ENCODE measurements at regions not wholly inside any gene's neighbourhood (a gene's known extent, or its start where the extent isn't known, plus 50 kb on each side); places are given as distances from the start of the nearest gene placed in this dataset.

DNA sequence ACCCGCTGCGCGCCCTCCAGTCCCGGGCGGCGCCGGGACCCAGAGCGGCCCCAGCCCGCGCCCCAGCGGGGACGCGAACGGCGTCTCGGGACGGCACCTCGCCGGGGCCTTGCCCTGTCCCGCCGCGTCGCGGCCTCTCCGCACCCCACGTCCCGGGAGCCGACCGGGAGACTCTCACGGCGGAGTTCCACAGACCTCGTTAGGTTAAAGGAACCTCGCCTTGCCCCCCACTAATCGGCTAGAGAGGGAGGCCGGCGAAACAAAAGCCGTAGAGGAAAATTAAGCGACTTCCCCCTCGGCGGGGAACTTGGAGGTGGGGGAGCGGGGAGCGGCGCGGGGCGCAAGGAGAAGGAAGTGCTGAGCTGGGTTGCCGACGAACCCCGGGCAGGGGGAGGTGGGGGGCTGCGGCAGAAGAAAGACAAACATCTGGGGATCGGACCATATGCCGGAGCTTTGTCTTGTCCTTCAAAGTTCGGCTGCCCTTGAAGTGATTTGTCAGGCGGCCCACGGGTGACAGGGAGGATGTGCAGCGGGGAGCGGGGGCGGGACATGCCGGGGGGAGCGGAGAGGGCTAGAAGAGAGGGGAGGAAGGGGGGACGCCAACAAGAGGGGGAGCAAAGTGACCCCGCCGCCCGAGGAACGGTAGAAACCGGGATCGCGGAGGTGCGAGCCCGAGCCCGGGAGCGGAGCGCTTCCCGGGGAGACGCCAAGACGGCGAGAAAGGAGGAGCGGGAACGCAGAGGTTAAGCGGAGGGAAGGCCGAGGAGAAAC, 120.0 kb upstream of the RRP15 start:
- Histone ChIP-seq H3K4me3 (ENCODE audit: insufficient read depth, low read depth, low read length, poor library complexity, severe bottlenecking) (peak overlapping the region; percentile 55), H3K27ac (ENCODE audit: insufficient read depth, low read length, poor library complexity, severe bottlenecking) (no peak overlapping the region), H3K9me3 (ENCODE audit: control insufficient read depth, low read length) (no peaks in the 10 kb centered on the region), H3K36me3 (ENCODE audit: control insufficient read depth, insufficient read depth, low read length) (no peaks in the 10 kb centered on the region), H3K27me3 (replicated peaks; ENCODE audit: control insufficient read depth, insufficient read depth, low read length, poor library complexity, severe bottlenecking) (peaks cover 17% of the 10 kb centered on the region), H3K4me1 (ENCODE audit: control insufficient read depth, insufficient read depth, low read length, poor library complexity, severe bottlenecking) (peaks cover 8% of the 10 kb centered on the region)
- DNase-seq: no peak

DNA sequence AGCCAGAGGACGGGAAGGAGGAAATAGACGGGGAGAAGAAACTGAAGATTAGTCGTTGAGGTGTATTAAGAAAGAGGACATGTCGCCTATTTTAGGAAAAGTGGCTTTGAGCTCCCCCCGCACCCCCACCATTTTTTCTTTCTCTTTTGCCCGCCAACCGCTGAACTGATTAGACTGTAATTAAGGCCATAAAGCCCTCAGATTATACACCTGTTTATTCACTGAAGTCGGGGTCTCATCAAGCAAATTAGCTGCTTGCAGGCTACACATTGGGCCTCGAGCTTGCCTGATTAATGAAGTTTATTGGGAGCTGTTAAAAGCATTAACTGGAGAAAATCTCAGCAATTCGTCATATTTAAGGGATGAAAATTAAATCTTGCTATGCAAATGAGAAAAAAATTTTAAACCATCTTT, 119.4 kb upstream of the RRP15 start:
- H3K36me3 ChIP-seq (ENCODE audit: control insufficient read depth, insufficient read depth, low read length): no peaks in the 10 kb centered on the region
- DNase-seq: no peak
- H3K4me3 ChIP-seq (ENCODE audit: insufficient read depth, low read depth, low read length, poor library complexity, severe bottlenecking): peak overlapping the region; percentile 55
- H3K4me1 ChIP-seq (ENCODE audit: control insufficient read depth, insufficient read depth, low read length, poor library complexity, severe bottlenecking): peaks cover 8% of the 10 kb centered on the region
- H3K27me3 ChIP-seq (replicated peaks; ENCODE audit: control insufficient read depth, insufficient read depth, low read length, poor library complexity, severe bottlenecking): peaks cover 17% of the 10 kb centered on the region
- no peaks in the 10 kb centered on the region for H3K9me3 ChIP-seq (ENCODE audit: control insufficient read depth, low read length)
- H3K27ac ChIP-seq (ENCODE audit: insufficient read depth, low read length, poor library complexity, severe bottlenecking): no peak overlapping the region

DNA sequence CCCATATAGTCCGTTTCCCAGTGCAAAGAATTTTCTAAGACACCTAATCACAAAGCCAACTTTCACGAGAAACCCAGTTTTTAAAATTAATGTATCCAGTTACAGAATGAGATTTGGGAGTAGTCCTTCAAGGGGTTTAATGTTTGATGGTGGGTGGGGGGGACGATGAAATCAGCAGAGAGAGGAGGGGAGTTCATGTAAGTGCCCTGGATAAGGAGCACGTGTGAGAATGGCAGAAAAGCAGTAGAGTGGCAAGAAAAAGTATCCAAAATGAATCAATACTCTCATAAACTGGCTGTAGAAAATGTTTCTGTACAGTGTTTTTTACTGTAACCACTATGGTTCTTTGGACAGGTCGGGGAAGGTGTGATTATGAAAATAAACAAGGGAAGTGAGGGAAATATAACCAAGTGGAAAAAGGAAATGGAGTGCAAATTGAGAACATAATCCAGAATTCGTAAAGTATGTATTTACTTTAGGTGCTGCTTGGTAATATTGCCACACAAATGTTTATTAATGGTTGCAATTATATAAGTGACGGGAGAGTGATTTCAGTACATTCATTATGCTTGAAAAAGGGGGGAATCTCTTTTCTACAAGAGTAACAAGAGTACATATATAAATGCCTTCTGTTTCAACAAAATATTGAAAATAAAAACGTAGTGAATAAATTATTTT, 118.7 kb upstream of the RRP15 start:
- peaks cover 8% of the 10 kb centered on the region for H3K4me1 ChIP-seq (ENCODE audit: control insufficient read depth, insufficient read depth, low read length, poor library complexity, severe bottlenecking)
- H3K27me3 ChIP-seq (replicated peaks; ENCODE audit: control insufficient read depth, insufficient read depth, low read length, poor library complexity, severe bottlenecking): peaks cover 17% of the 10 kb centered on the region
- H3K4me3 ChIP-seq (ENCODE audit: insufficient read depth, low read depth, low read length, poor library complexity, severe bottlenecking): no peak overlapping the region
- DNase-seq: no peak
- no peaks in the 10 kb centered on the region for H3K36me3 ChIP-seq (ENCODE audit: control insufficient read depth, insufficient read depth, low read length)
- no peak overlapping the region for H3K27ac ChIP-seq (ENCODE audit: insufficient read depth, low read length, poor library complexity, severe bottlenecking)
- no peaks in the 10 kb centered on the region for H3K9me3 ChIP-seq (ENCODE audit: control insufficient read depth, low read length)

DNA sequence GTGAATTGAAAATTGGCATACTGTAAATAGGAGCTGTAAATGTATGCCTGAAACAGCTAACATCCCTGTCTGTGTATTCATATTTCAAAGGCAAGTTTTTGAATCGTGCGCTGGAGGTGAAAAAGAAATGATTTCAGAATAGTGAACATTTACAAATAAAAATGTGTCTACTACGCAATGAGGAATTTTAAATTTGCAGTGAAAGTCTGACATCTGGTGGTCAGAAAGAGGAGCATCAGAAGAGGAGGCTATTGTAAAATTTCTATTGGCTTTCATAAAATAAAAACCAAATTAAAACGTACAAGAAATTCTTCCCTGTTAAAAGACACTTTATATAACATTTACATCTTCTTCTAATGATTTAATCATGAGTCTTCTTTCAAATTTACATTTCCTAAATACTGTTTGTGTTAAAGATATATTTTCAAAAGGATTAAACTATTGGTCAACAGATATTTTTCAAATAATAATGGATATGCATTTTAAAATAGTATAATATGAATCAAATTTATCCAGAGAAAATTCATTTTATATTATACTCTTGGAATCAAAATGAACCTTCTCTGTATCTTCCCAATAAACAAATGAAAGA, 113.7 kb upstream of the RRP15 start:
- Histone ChIP-seq H3K27me3 (replicated peaks; ENCODE audit: control insufficient read depth, insufficient read depth, low read length, poor library complexity, severe bottlenecking) (no peaks in the 10 kb centered on the region), H3K4me1 (ENCODE audit: control insufficient read depth, insufficient read depth, low read length, poor library complexity, severe bottlenecking) (no peaks in the 10 kb centered on the region), H3K36me3 (ENCODE audit: control insufficient read depth, insufficient read depth, low read length) (no peaks in the 10 kb centered on the region), H3K27ac (ENCODE audit: insufficient read depth, low read length, poor library complexity, severe bottlenecking) (no peak overlapping the region), H3K9me3 (ENCODE audit: control insufficient read depth, low read length) (no peaks in the 10 kb centered on the region), H3K4me3 (ENCODE audit: insufficient read depth, low read depth, low read length, poor library complexity, severe bottlenecking) (no peak overlapping the region)
- no peak for DNase-seq

DNA sequence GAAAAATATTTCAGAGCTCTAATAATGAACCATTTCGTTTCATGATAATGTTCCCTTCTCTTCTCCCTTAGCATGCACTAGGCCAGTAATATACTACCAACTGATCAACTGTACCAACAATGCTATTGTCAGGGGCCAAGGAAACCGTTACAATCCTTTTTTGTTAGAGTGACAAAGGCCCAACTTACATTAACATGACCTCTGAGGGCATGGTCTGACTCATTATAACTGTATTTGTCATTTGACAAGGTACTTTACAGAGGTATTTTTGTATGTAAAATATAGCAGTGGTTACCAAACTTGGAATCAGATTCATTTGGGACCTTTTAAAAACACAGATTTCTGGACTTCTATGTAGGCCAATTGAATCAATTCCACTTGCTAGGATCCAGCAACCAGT, 102.6 kb upstream of the RRP15 start:
- DNase-seq: no peak
- H3K4me3 ChIP-seq (ENCODE audit: insufficient read depth, low read depth, low read length, poor library complexity, severe bottlenecking): no peak overlapping the region
- no peaks in the 10 kb centered on the region for H3K27me3 ChIP-seq (replicated peaks; ENCODE audit: control insufficient read depth, insufficient read depth, low read length, poor library complexity, severe bottlenecking)
- no peak overlapping the region for H3K27ac ChIP-seq (ENCODE audit: insufficient read depth, low read length, poor library complexity, severe bottlenecking)
- H3K36me3 ChIP-seq (ENCODE audit: control insufficient read depth, insufficient read depth, low read length): no peaks in the 10 kb centered on the region
- no peaks in the 10 kb centered on the region for H3K9me3 ChIP-seq (ENCODE audit: control insufficient read depth, low read length)
- no peaks in the 10 kb centered on the region for H3K4me1 ChIP-seq (ENCODE audit: control insufficient read depth, insufficient read depth, low read length, poor library complexity, severe bottlenecking)

DNA sequence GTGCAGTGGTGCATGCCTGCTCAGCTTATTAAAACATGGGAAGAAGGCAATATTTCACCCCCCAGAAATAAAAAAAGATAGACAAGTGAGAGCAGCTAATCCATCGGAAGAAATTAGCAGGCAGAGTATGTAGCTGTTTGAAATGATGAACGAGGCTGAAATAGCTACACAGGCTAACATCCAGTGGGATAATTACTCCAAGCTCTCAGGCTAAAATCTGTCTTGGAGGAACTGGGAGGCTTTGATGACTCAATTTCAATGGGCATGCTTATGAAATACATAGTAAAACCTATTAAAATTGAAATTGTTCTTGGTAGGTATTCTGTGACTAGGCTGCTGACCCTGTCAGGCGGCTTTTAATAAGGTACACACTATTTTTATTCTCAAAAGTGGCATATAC, 84.1 kb upstream of the RRP15 start:
- H3K4me3 ChIP-seq (ENCODE audit: insufficient read depth, low read depth, low read length, poor library complexity, severe bottlenecking): no peak overlapping the region
- no peaks in the 10 kb centered on the region for H3K4me1 ChIP-seq (ENCODE audit: control insufficient read depth, insufficient read depth, low read length, poor library complexity, severe bottlenecking)
- H3K27ac ChIP-seq (ENCODE audit: insufficient read depth, low read length, poor library complexity, severe bottlenecking): no peak overlapping the region
- no peak for DNase-seq
- H3K36me3 ChIP-seq (ENCODE audit: control insufficient read depth, insufficient read depth, low read length): no peaks in the 10 kb centered on the region
- no peaks in the 10 kb centered on the region for H3K9me3 ChIP-seq (ENCODE audit: control insufficient read depth, low read length)
- no peaks in the 10 kb centered on the region for H3K27me3 ChIP-seq (replicated peaks; ENCODE audit: control insufficient read depth, insufficient read depth, low read length, poor library complexity, severe bottlenecking)

DNA sequence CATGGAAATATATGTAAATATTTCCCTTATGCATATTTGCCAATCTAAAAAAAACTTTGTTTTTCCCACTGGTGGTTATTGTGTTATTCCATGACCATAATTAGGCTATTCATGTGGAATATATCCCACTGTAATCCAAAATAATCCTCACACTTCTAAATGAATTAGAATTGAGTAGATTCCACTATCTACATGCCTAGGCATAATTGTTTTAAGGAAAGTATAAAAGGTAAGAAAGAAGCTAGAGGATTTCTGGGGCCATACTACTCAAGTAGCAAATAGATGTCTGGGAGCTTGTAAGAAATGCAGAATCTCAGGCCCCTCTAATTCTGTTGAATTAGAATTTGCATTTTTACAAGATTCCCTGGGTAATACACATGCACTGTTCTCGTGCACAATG, 83.5 kb upstream of the RRP15 start:
- no peaks in the 10 kb centered on the region for H3K27me3 ChIP-seq (replicated peaks; ENCODE audit: control insufficient read depth, insufficient read depth, low read length, poor library complexity, severe bottlenecking)
- H3K27ac ChIP-seq (ENCODE audit: insufficient read depth, low read length, poor library complexity, severe bottlenecking): no peak overlapping the region
- DNase-seq: no peak
- H3K4me3 ChIP-seq (ENCODE audit: insufficient read depth, low read depth, low read length, poor library complexity, severe bottlenecking): no peak overlapping the region
- no peaks in the 10 kb centered on the region for H3K9me3 ChIP-seq (ENCODE audit: control insufficient read depth, low read length)
- no peaks in the 10 kb centered on the region for H3K4me1 ChIP-seq (ENCODE audit: control insufficient read depth, insufficient read depth, low read length, poor library complexity, severe bottlenecking)
- no peaks in the 10 kb centered on the region for H3K36me3 ChIP-seq (ENCODE audit: control insufficient read depth, insufficient read depth, low read length)

DNA sequence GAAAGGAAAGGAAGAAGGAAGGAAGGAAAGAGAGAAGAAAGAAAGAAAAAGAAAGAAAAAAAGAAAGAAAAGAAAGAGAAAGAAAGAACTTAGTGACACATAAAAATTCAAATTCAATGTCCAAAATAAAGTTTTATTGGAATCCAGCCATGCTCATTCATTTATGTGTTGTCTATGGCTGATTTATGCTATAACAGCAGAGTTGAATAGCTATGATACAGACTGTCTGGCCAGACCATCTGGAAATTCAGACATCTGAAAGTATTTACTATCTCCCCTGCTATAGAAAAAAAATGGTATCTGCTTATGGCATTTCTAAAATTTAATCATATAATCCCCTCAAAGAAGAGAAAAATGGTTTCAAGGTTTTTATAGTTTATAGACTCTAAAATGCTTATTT, 79.4 kb upstream of the RRP15 start:
- Histone ChIP-seq H3K36me3 (ENCODE audit: control insufficient read depth, insufficient read depth, low read length) (no peaks in the 10 kb centered on the region), H3K4me3 (ENCODE audit: insufficient read depth, low read depth, low read length, poor library complexity, severe bottlenecking) (no peak overlapping the region), H3K27me3 (replicated peaks; ENCODE audit: control insufficient read depth, insufficient read depth, low read length, poor library complexity, severe bottlenecking) (no peaks in the 10 kb centered on the region), H3K27ac (ENCODE audit: insufficient read depth, low read length, poor library complexity, severe bottlenecking) (no peak overlapping the region), H3K9me3 (ENCODE audit: control insufficient read depth, low read length) (no peaks in the 10 kb centered on the region), H3K4me1 (ENCODE audit: control insufficient read depth, insufficient read depth, low read length, poor library complexity, severe bottlenecking) (no peaks in the 10 kb centered on the region)
- DNase-seq: no peak

DNA sequence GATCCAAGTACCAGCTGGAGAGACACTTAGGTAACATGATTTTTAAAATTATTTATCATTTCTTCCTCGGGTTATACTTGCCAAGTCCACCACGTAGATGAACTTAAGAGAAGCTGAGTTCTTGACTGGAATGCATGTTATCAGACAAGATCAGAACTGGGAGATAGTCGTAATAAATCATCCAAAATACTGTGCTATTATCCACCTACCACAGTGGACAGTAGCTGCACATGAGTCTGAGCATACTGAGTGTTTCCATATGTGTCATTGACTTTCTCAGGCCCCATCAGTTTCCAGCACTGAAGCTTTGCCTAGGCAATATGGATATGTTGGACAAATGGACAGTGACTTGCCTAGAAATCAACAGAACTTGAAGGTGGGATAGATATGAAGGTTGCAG, 77.9 kb upstream of the RRP15 start:
- Histone ChIP-seq H3K9me3 (ENCODE audit: control insufficient read depth, low read length) (no peaks in the 10 kb centered on the region), H3K36me3 (ENCODE audit: control insufficient read depth, insufficient read depth, low read length) (no peaks in the 10 kb centered on the region), H3K27ac (ENCODE audit: insufficient read depth, low read length, poor library complexity, severe bottlenecking) (no peak overlapping the region), H3K27me3 (replicated peaks; ENCODE audit: control insufficient read depth, insufficient read depth, low read length, poor library complexity, severe bottlenecking) (no peaks in the 10 kb centered on the region), H3K4me3 (ENCODE audit: insufficient read depth, low read depth, low read length, poor library complexity, severe bottlenecking) (no peak overlapping the region), H3K4me1 (ENCODE audit: control insufficient read depth, insufficient read depth, low read length, poor library complexity, severe bottlenecking) (no peaks in the 10 kb centered on the region)
- DNase-seq: no peak

DNA sequence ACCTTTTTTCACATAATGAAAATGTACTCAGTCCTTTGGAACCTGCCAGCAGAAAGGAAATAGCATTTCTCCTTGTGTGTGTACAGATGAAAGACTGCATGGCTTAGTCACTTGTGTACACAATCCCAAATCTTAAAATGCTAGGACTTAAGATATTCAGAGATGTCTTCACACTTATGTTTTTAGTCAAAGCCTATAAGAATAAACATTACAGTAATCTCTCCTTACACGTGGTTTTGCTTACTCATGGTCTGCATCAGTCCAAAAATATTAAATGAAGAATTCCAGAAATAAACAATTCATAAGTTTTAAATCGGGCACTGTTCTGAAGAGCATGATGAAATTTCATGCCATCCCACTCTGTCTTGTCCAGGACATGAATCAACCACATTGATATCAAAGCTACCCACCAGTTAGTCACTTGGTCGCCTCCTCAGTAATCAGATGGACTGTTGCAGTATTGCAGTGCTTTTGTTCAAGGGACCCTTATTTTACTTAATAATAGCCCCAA, 75.7 kb upstream of the RRP15 start:
- Histone ChIP-seq H3K4me3 (ENCODE audit: insufficient read depth, low read depth, low read length, poor library complexity, severe bottlenecking) (no peak overlapping the region), H3K9me3 (ENCODE audit: control insufficient read depth, low read length) (no peaks in the 10 kb centered on the region), H3K27ac (ENCODE audit: insufficient read depth, low read length, poor library complexity, severe bottlenecking) (no peak overlapping the region), H3K36me3 (ENCODE audit: control insufficient read depth, insufficient read depth, low read length) (no peaks in the 10 kb centered on the region), H3K27me3 (replicated peaks; ENCODE audit: control insufficient read depth, insufficient read depth, low read length, poor library complexity, severe bottlenecking) (no peaks in the 10 kb centered on the region), H3K4me1 (ENCODE audit: control insufficient read depth, insufficient read depth, low read length, poor library complexity, severe bottlenecking) (no peaks in the 10 kb centered on the region)
- DNase-seq: no peak

Measured in effector memory CD4-positive, alpha-beta T cell (primary cell).